ENCODE measurements at regions not wholly inside any gene's neighbourhood (a gene's known extent, or its start where the extent isn't known, plus 50 kb on each side); places are given as distances from the start of the nearest gene placed in this dataset.

- TF ChIP-seq CTCF (IDR thresholded peaks at IDR 0.05) (no peak), EZH2phosphoT487 (IDR thresholded peaks at IDR 0.05) (no peak)
These were observed 123.8 kb upstream of the CBLN2 start for GRCh38 chr18:72667932-72668331.

All from neural progenitor cell (in vitro differentiated cells).